OCI-LY1 (cell line): ENCODE measurements at regions not wholly inside any gene's neighbourhood (a gene's known extent, or its start where the extent isn't known, plus 50 kb on each side); places are given as distances from the start of the nearest gene placed in this dataset.
"Not testable (repeated sequence)": the region's sequence is repeated elsewhere in the genome, so short reads cannot be mapped to it uniquely, and the experiment has no call there.

Source experiments
- H2AFZ ChIP-seq: fragments of 200-600 bp; sonication (generic), shearing (Covaris generic); 2 replicates; pipeline ENCODE4 v1.6.0; 2014; ENCODE audit warnings: antibody characterized with exemption, mild to moderate bottlenecking, low read length
- H3F3A ChIP-seq: fragments of 200-600 bp; sonication (generic), shearing (Covaris generic); 2 replicates; pipeline ENCODE4 v1.6.0; 2014; ENCODE audit warnings: mild to moderate bottlenecking, antibody characterized with exemption, low read length, moderate library complexity; ENCODE audit not compliant: insufficient read depth
- H3K27ac ChIP-seq: fragments of 200-600 bp; sonication (generic); 2 replicates; pipeline ENCODE4 v1.5.1; 2014; ENCODE audit warnings: low read length, mixed run types, mild to moderate bottlenecking, low read depth; ENCODE audit not compliant: poor library complexity, severe bottlenecking
- H3K27me3 ChIP-seq: fragments of 200-600 bp; sonication (generic); 2 replicates; pipeline ENCODE4 v1.6.0; 2014; ENCODE audit warnings: antibody characterized with exemption, mild to moderate bottlenecking, low read length, moderate library complexity; ENCODE audit not compliant: insufficient read depth
- H3K36me3 ChIP-seq: fragments of 200-600 bp; sonication (generic); 2 replicates; pipeline ENCODE4 v1.6.1; 2014; ENCODE audit warnings: mild to moderate bottlenecking, antibody characterized with exemption, low read length, moderate library complexity, mixed read lengths; ENCODE audit not compliant: insufficient read depth
- H3K4me1 ChIP-seq: fragments of 200-600 bp; sonication (generic); 2 replicates; pipeline ENCODE4 v1.5.1; 2014; ENCODE audit warnings: mild to moderate bottlenecking, low read length, moderate library complexity; ENCODE audit not compliant: insufficient read depth, severe bottlenecking
- H3K4me2 ChIP-seq: fragments of 200-600 bp; sonication (generic), shearing (Covaris generic); 2 replicates; pipeline ENCODE4 v1.6.1; 2014; ENCODE audit warnings: low read length
- H3K4me3 ChIP-seq: fragments of 200-600 bp; sonication (generic); 2 replicates; pipeline ENCODE4 v1.5.1; 2014; ENCODE audit warnings: low read length, low read depth, mild to moderate bottlenecking, mixed read lengths; ENCODE audit not compliant: poor library complexity, severe bottlenecking
- H3K79me2 ChIP-seq: fragments of 200-600 bp; shearing (Covaris generic); 2 replicates; pipeline ENCODE4 v1.6.1; 2016; ENCODE audit warnings: mixed run types, low read length, mixed read lengths; ENCODE audit not compliant: insufficient read depth
- H3K9ac ChIP-seq: fragments of 200-600 bp; sonication (generic), shearing (Covaris generic); 2 replicates; pipeline ENCODE4 v1.6.1; 2014; ENCODE audit warnings: mild to moderate bottlenecking, low read length, mixed read lengths
- H3K9me2 ChIP-seq: fragments of 200-600 bp; sonication (generic), shearing (Covaris generic); 2 replicates; pipeline ENCODE4 v1.6.1; 2014; ENCODE audit warnings: low read depth, mild to moderate bottlenecking, low read length, mixed read lengths
- H3K9me3 ChIP-seq: fragments of 200-600 bp; shearing (Covaris generic); 2 replicates; pipeline ENCODE4 v1.6.1; 2014; ENCODE audit warnings: low read length, mixed read lengths
- H4K20me1 ChIP-seq: fragments of 200-600 bp; sonication (generic), shearing (Covaris generic); 2 replicates; pipeline ENCODE4 v1.6.0; 2016; ENCODE audit warnings: mild to moderate bottlenecking, low read length; ENCODE audit not compliant: insufficient read depth
- EZH2 ChIP-seq: fragments of 200-600 bp; sonication (generic), shearing (Covaris generic); IDR thresholded peaks from 2 replicates; pipeline ENCODE4 v1.8.0; 2017; ENCODE audit warnings: borderline replicate concordance, mixed run types, mild to moderate bottlenecking, antibody characterized with exemption, low read length, moderate library complexity, mixed read lengths
- TF ChIP-seq, protein P1 (sequence below): fragments of 200-600 bp; sonication (generic), shearing (Covaris generic); IDR thresholded peaks from 2 replicates; pipeline ENCODE4 v1.5.1; 2017; ENCODE audit warnings: mild to moderate bottlenecking, antibody characterized with exemption, low read length, moderate library complexity, mixed read lengths

DNA sequence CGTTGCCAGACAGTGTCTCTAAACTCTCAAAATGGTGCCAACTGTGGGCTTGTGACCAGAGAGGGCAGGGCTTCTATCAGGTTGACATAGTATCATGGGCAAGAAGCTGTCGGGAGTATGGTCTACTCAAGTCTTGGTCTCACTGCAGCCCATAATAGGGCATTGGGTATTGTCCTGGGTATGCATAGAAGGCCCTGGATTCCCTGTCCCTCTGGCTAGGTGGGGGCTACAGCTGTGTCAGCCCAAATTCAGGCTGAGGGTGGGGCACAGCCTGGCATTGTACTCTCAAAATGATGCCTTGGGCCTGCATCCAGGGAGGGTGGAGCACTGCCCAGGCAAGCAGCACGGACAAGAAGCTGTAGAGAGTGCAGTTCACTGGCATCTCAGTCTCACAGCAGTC, 408.8 kb upstream of the MAN1A1 start:
- no peaks in the 10 kb centered on the region for H3K79me2 ChIP-seq
- no peaks in the 10 kb centered on the region for H3K27me3 ChIP-seq
- H3K4me1 ChIP-seq, result no peaks in the 10 kb centered on the region
- TF ChIP-seq EZH2, result no peak
- TF ChIP-seq, protein P1, sequence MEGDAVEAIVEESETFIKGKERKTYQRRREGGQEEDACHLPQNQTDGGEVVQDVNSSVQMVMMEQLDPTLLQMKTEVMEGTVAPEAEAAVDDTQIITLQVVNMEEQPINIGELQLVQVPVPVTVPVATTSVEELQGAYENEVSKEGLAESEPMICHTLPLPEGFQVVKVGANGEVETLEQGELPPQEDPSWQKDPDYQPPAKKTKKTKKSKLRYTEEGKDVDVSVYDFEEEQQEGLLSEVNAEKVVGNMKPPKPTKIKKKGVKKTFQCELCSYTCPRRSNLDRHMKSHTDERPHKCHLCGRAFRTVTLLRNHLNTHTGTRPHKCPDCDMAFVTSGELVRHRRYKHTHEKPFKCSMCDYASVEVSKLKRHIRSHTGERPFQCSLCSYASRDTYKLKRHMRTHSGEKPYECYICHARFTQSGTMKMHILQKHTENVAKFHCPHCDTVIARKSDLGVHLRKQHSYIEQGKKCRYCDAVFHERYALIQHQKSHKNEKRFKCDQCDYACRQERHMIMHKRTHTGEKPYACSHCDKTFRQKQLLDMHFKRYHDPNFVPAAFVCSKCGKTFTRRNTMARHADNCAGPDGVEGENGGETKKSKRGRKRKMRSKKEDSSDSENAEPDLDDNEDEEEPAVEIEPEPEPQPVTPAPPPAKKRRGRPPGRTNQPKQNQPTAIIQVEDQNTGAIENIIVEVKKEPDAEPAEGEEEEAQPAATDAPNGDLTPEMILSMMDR, result no peak
- H3K9me3 ChIP-seq, result no peaks in the 10 kb centered on the region
- H3K4me3 ChIP-seq, result no peak overlapping the region
- H4K20me1 ChIP-seq, result no peaks in the 10 kb centered on the region
- H3K36me3 ChIP-seq, result no peaks in the 10 kb centered on the region
- H3K9me2 ChIP-seq, result no peaks in the 10 kb centered on the region
- no peak overlapping the region for H2AFZ ChIP-seq
- no peak overlapping the region for H3K4me2 ChIP-seq
- no peaks in the 10 kb centered on the region for H3F3A ChIP-seq
- no peak overlapping the region for H3K27ac ChIP-seq
- H3K9ac ChIP-seq, result no peak overlapping the region

DNA sequence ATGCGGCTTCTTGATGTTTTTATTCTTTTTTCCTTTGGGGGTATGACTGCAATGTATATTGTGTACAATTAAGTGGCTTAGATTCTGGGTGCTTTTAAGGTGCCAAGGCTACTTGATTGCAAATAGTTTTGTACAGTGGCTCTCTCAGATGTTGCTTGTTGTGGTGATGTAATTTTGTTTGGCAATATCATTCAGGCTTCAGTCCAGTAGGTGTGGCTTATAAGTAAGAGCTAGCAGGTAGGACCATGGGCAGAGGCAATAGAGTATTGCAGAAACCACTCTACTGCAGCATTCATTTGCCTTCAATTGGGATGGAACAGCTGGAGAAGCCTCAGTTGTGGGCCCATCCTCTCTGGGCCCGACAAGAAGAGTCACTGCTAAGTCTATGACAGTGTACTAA, 407.9 kb upstream of the MAN1A1 start:
- H3K9ac ChIP-seq, result no peak overlapping the region
- H3K9me3 ChIP-seq, result no peaks in the 10 kb centered on the region
- no peaks in the 10 kb centered on the region for H4K20me1 ChIP-seq
- no peak for TF ChIP-seq EZH2
- TF ChIP-seq, protein P1, result no peak
- no peak overlapping the region for H3K4me3 ChIP-seq
- H3K27ac ChIP-seq, result no peak overlapping the region
- no peak overlapping the region for H2AFZ ChIP-seq
- H3K36me3 ChIP-seq, result no peaks in the 10 kb centered on the region
- no peaks in the 10 kb centered on the region for H3K9me2 ChIP-seq
- H3F3A ChIP-seq, result no peaks in the 10 kb centered on the region
- no peaks in the 10 kb centered on the region for H3K4me1 ChIP-seq
- H3K4me2 ChIP-seq, result no peak overlapping the region
- no peaks in the 10 kb centered on the region for H3K79me2 ChIP-seq
- no peaks in the 10 kb centered on the region for H3K27me3 ChIP-seq

DNA sequence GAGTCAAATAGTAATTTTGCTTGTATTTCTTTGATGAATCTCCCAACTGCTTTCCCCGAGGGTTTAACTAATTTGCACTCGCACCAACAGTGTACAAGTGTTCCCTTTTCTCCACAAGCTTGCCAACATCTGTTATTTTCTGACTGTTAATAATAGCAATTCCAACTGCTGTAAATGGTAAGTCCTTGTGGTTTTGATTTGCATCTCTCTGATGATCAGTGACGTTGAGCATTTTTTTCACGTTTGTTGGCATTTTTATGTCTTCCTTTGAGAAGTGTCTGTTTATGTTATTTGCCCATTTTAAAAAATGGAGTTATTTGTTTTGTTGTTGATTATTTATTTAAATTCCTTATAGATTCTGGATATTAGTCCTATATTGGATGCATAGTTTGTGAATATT, 399.8 kb upstream of the MAN1A1 start:
- no peaks in the 10 kb centered on the region for H3K4me1 ChIP-seq
- H3K27me3 ChIP-seq, result no peaks in the 10 kb centered on the region
- no peaks in the 10 kb centered on the region for H4K20me1 ChIP-seq
- TF ChIP-seq, protein P1, result no peak
- no peak for TF ChIP-seq EZH2
- no peak overlapping the region for H3K4me3 ChIP-seq
- no peaks in the 10 kb centered on the region for H3K9me3 ChIP-seq
- no peaks in the 10 kb centered on the region for H3F3A ChIP-seq
- no peaks in the 10 kb centered on the region for H3K9me2 ChIP-seq
- no peaks in the 10 kb centered on the region for H3K36me3 ChIP-seq
- no peaks in the 10 kb centered on the region for H3K79me2 ChIP-seq
- no peak overlapping the region for H3K4me2 ChIP-seq
- no peak overlapping the region for H2AFZ ChIP-seq
- H3K9ac ChIP-seq, result no peak overlapping the region
- no peak overlapping the region for H3K27ac ChIP-seq

DNA sequence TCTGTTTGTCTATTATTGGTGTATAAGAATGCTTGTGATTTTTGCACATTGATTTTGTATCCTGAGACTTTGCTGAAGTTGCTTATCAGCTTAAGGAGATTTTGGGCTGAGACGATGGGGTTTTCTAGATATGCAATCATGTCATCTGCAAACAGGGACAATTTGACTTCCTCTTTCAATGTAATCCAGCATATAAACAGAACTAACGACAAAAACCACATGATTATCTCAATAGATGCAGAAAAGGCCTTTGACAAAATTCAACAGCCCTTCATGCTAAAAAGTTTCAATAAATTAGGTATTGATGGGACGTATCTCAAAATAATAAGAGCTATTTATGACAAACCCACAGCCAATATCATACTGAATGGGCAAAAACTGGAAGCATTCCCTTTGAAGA, 399.0 kb upstream of the MAN1A1 start:
- not testable (repeated sequence) for H3K27ac ChIP-seq, H3K4me2 ChIP-seq, H3K4me1 ChIP-seq, H4K20me1 ChIP-seq, H3K9me3 ChIP-seq, H3K27me3 ChIP-seq, H3F3A ChIP-seq, H2AFZ ChIP-seq, H3K4me3 ChIP-seq, H3K9me2 ChIP-seq, H3K9ac ChIP-seq, H3K79me2 ChIP-seq, H3K36me3 ChIP-seq
